Prostate gland (tissue), 2 donors: ENCODE measurements at regions not wholly inside any gene's neighbourhood (a gene's known extent, or its start where the extent isn't known, plus 50 kb on each side); places are given as distances from the start of the nearest gene placed in this dataset.

Experiments
- POLR2A ChIP-seq: fragments of 450-650 bp; IDR thresholded peaks from one replicate; pipeline ENCODE4 v1.6.1; 2016; ENCODE audit warnings: antibody characterized with exemption, mild to moderate bottlenecking
- TF ChIP-seq, protein P1 (sequence below), 4 experiments: fragments of 200-600 bp in 2 of 4; fragments of 450-650 bp in 2 of 4; sonication (generic) in 2 of 4; IDR thresholded peaks; 1 replicate in 3 of 4; 2 replicates in 1 of 4; pipeline ENCODE4 v1.5.1; 2016 to 2019; ENCODE audit warnings: antibody characterized with exemption in 4 of 4, mild to moderate bottlenecking in 2 of 4, moderate library complexity in 2 of 4

DNA sequence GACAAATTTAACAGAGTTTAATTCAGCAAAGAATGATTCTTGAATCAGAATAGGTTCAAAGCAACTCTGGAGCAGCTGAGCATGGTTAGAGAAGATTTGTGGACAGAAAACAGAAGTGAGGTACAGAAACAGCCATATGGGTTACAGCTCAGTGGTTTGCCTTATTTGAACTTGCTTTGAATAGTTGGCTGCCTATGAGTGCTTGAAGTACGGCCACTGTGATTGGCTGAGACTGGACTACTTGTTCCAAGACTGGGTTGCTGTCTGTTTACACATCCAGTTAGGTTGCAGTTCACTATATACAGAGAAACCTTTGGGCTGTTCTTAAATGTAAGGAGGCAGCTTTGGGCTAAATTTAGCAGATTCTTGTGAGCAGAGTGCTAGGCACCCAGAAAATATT, 79.4 kb upstream of the CADPS start:
- TF ChIP-seq, protein P1, sequence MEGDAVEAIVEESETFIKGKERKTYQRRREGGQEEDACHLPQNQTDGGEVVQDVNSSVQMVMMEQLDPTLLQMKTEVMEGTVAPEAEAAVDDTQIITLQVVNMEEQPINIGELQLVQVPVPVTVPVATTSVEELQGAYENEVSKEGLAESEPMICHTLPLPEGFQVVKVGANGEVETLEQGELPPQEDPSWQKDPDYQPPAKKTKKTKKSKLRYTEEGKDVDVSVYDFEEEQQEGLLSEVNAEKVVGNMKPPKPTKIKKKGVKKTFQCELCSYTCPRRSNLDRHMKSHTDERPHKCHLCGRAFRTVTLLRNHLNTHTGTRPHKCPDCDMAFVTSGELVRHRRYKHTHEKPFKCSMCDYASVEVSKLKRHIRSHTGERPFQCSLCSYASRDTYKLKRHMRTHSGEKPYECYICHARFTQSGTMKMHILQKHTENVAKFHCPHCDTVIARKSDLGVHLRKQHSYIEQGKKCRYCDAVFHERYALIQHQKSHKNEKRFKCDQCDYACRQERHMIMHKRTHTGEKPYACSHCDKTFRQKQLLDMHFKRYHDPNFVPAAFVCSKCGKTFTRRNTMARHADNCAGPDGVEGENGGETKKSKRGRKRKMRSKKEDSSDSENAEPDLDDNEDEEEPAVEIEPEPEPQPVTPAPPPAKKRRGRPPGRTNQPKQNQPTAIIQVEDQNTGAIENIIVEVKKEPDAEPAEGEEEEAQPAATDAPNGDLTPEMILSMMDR (IDR thresholded peaks at IDR 0.05): no peak
- TF ChIP-seq POLR2A: no peak
